Ectodermal cell (in vitro differentiated cells): ENCODE measurements at regions not wholly inside any gene's neighbourhood (a gene's known extent, or its start where the extent isn't known, plus 50 kb on each side); places are given as distances from the start of the nearest gene placed in this dataset.

Experiments used
- H3K27ac ChIP-seq: 2 replicates; pipeline ENCODE4 v1.7.0; 2013; ENCODE audit warnings: mild to moderate bottlenecking, low read depth, low read length; ENCODE audit not compliant: insufficient read depth, poor library complexity, severe bottlenecking
- H3K27me3 ChIP-seq: 2 replicates; pipeline ENCODE4 v1.7.0; 2013; ENCODE audit warnings: mild to moderate bottlenecking, low read length; ENCODE audit not compliant: insufficient read depth, control insufficient read depth, poor library complexity, severe bottlenecking
- H3K36me3 ChIP-seq: one replicate; pipeline ENCODE4 v1.7.0; 2013; ENCODE audit warnings: low read length; ENCODE audit not compliant: control insufficient read depth, insufficient read depth
- H3K4me1 ChIP-seq: one replicate; pipeline ENCODE4 v1.7.0; 2013; ENCODE audit warnings: low read length; ENCODE audit not compliant: control insufficient read depth, insufficient read depth
- H3K4me3 ChIP-seq: 2 replicates; pipeline ENCODE4 v1.7.0; 2013; ENCODE audit warnings: low read depth, low read length, control low read depth; ENCODE audit not compliant: insufficient read depth
- H3K9me3 ChIP-seq: 2 replicates; pipeline ENCODE4 v1.7.0; 2013; ENCODE audit warnings: mild to moderate bottlenecking, low read length, moderate library complexity; ENCODE audit not compliant: control insufficient read depth
- WGBS, 2 experiments: methylation state at CpG; one replicate each; pipeline ENCODE4 v1.1.7; 2013; ENCODE audit warnings: missing lambda C conversion rate in 2 of 2; 5-methylcytosine and 5-hydroxymethylcytosine counted together

GRCh38 chr1:201704439-201704792 is 124.5 kb upstream of the IPO9 start:
- no peak overlapping the region for H3K4me3 ChIP-seq
- peaks cover 15% of the 10 kb centered on the region for H3K4me1 ChIP-seq
- H3K9me3 ChIP-seq, result no peaks in the 10 kb centered on the region
- H3K36me3 ChIP-seq, result no peaks in the 10 kb centered on the region
- no peaks in the 10 kb centered on the region for H3K27me3 ChIP-seq
- WGBS, 2 experiments, result 53 to 55% methylated on average over 2 of the region's 2 CpGs
- no peak overlapping the region for H3K27ac ChIP-seq

GRCh38 chr1:201705389-201705788 is 123.6 kb upstream of the IPO9 start:
- Histone ChIP-seq H3K9me3 (no peaks in the 10 kb centered on the region), H3K27me3 (no peaks in the 10 kb centered on the region), H3K4me3 (no peak overlapping the region), H3K27ac (no peak overlapping the region), H3K36me3 (no peaks in the 10 kb centered on the region), H3K4me1 (peaks cover 15% of the 10 kb centered on the region)
- WGBS, 2 experiments, result 82 to 85% methylated on average over 9 of the region's 9 CpGs

GRCh38 chr1:201706109-201706508 is 122.8 kb upstream of the IPO9 start:
- Histone ChIP-seq H3K4me3 (no peak overlapping the region), H3K27ac (no peak overlapping the region), H3K4me1 (peaks cover 15% of the 10 kb centered on the region), H3K9me3 (no peaks in the 10 kb centered on the region), H3K27me3 (no peaks in the 10 kb centered on the region), H3K36me3 (no peaks in the 10 kb centered on the region)
- 97 to 100% methylated on average over 1 of the region's 1 CpG for WGBS, 2 experiments

GRCh38 chr1:201707027-201707426 is 121.9 kb upstream of the IPO9 start:
- peaks cover 20% of the 10 kb centered on the region for H3K4me1 ChIP-seq
- 91 to 93% methylated on average over 7 of the region's 7 CpGs for WGBS, 2 experiments
- no peak overlapping the region for H3K27ac ChIP-seq

GRCh38 chr1:201707656-201708055 is 121.3 kb upstream of the IPO9 start:
- Histone ChIP-seq H3K36me3 (no peaks in the 10 kb centered on the region), H3K27ac (no peak overlapping the region), H3K27me3 (no peaks in the 10 kb centered on the region), H3K4me3 (no peak overlapping the region), H3K9me3 (no peaks in the 10 kb centered on the region), H3K4me1 (peaks cover 21% of the 10 kb centered on the region)
- WGBS, 2 experiments, result 83 to 86% methylated on average over 2 of the region's 2 CpGs

More at GRCh38 chr1:201707027-201707426, 121.9 kb upstream of the IPO9 start:
- H3K36me3 ChIP-seq, result no peaks in the 10 kb centered on the region
- H3K9me3 ChIP-seq, result no peaks in the 10 kb centered on the region
- no peaks in the 10 kb centered on the region for H3K27me3 ChIP-seq
- no peak overlapping the region for H3K4me3 ChIP-seq

- 72 to 81% methylated on average over 4 of the region's 4 CpGs for WGBS, 2 experiments
- Histone ChIP-seq H3K27ac (no peak overlapping the region), H3K36me3 (no peaks in the 10 kb centered on the region), H3K4me3 (no peak overlapping the region), H3K27me3 (no peaks in the 10 kb centered on the region), H3K4me1 (peaks cover 21% of the 10 kb centered on the region), H3K9me3 (no peaks in the 10 kb centered on the region)
Observed at GRCh38 chr1:201708085-201708512, 120.9 kb upstream of the IPO9 start.

- Histone ChIP-seq H3K4me1 (peaks cover 19% of the 10 kb centered on the region), H3K9me3 (no peaks in the 10 kb centered on the region), H3K27ac (no peak overlapping the region), H3K4me3 (no peak overlapping the region), H3K36me3 (no peaks in the 10 kb centered on the region), H3K27me3 (no peaks in the 10 kb centered on the region)
- 91 to 94% methylated on average over 5 of the region's 5 CpGs for WGBS, 2 experiments
Observed at GRCh38 chr1:201708691-201709090, 120.3 kb upstream of the IPO9 start.

- H3K9me3 ChIP-seq, result no peaks in the 10 kb centered on the region
- no peak overlapping the region for H3K27ac ChIP-seq
- H3K27me3 ChIP-seq, result no peaks in the 10 kb centered on the region
- peaks cover 22% of the 10 kb centered on the region for H3K4me1 ChIP-seq
- no peak overlapping the region for H3K4me3 ChIP-seq
- 44 to 52% methylated on average over 3 of the region's 4 CpGs for WGBS, 2 experiments
- H3K36me3 ChIP-seq, result no peaks in the 10 kb centered on the region
Observed at GRCh38 chr1:201709564-201710295, 119.2 kb upstream of the IPO9 start.

- no peaks in the 10 kb centered on the region for H3K9me3 ChIP-seq
Observed at GRCh38 chr1:201710632-201711597, 118.0 kb upstream of the IPO9 start.

GRCh38 chr1:201711811-201712210 is 117.1 kb upstream of the IPO9 start:
- 95 to 98% methylated on average over 2 of the region's 2 CpGs for WGBS, 2 experiments
- H3K4me3 ChIP-seq, result no peak overlapping the region
- no peaks in the 10 kb centered on the region for H3K27me3 ChIP-seq
- no peaks in the 10 kb centered on the region for H3K9me3 ChIP-seq
- H3K36me3 ChIP-seq, result no peaks in the 10 kb centered on the region
- no peak overlapping the region for H3K27ac ChIP-seq
- H3K4me1 ChIP-seq, result peaks cover 24% of the 10 kb centered on the region

More at GRCh38 chr1:201710632-201711597, 118.0 kb upstream of the IPO9 start:
- no peaks in the 10 kb centered on the region for H3K36me3 ChIP-seq
- H3K4me1 ChIP-seq, result peaks cover 24% of the 10 kb centered on the region
- H3K27ac ChIP-seq, result no peak overlapping the region
- no peak overlapping the region for H3K4me3 ChIP-seq
- 60% methylated on average over 8 of the region's 8 CpGs for WGBS, 2 experiments
- no peaks in the 10 kb centered on the region for H3K27me3 ChIP-seq
